Natural killer cell (primary cell): ENCODE measurements at regions not wholly inside any gene's neighbourhood (a gene's known extent, or its start where the extent isn't known, plus 50 kb on each side); places are given as distances from the start of the nearest gene placed in this dataset.
"Not testable (repeated sequence)": the region's sequence is repeated elsewhere in the genome, so short reads cannot be mapped to it uniquely, and the experiment has no call there.

Source experiments
- ATAC-seq, 3 donors: fragments of 150-1000 bp in 2 of 3; fragments of 200-7000 bp in 1 of 3; cut with Tn5 transposase; 1 replicate in 1 of 3; 2 replicates in 2 of 3; pipeline ENCODE4 v1.10.0; 2021; ENCODE audit warnings: mild to moderate bottlenecking in 2 of 3, moderate library complexity in 2 of 3
- DNase-seq, 2 donors: peaks; one replicate each; pipeline versions ENCODE4 v3.0.0 to v3.0.0-alpha.2; 2013 to 2021; ENCODE audit warnings: mixed read lengths in 1 of 2
- H3K27ac ChIP-seq: one replicate; pipeline ENCODE4 v1.5.1; 2013; ENCODE audit warnings: mild to moderate bottlenecking, low read length
- H3K27me3 ChIP-seq: one replicate; pipeline ENCODE4 v1.6.1; 2013; ENCODE audit warnings: low read length; ENCODE audit not compliant: control insufficient read depth, insufficient read depth
- H3K36me3 ChIP-seq: one replicate; pipeline ENCODE4 v1.6.1; 2013; ENCODE audit warnings: low read length; ENCODE audit not compliant: control insufficient read depth, insufficient read depth
- H3K4me1 ChIP-seq: one replicate; pipeline ENCODE4 v1.6.1; 2013; ENCODE audit warnings: low read length; ENCODE audit not compliant: control insufficient read depth, insufficient read depth
- H3K4me3 ChIP-seq: one replicate; pipeline ENCODE4 v1.5.1; 2013; ENCODE audit warnings: low read length
- H3K9me3 ChIP-seq: one replicate; pipeline ENCODE4 v1.6.1; 2013; ENCODE audit warnings: low read length; ENCODE audit not compliant: control insufficient read depth, insufficient read depth
- H3K27ac Mint-ChIP-seq, 2 donors: one replicate each; pipeline ENCODE4 v1.8.0; 2022; ENCODE audit warnings: mild to moderate bottlenecking in 2 of 2, mixed read lengths in 2 of 2, moderate library complexity in 1 of 2
- H3K27me3 Mint-ChIP-seq, 2 donors: one replicate each; pipeline ENCODE4 v1.8.0; 2022; ENCODE audit warnings: low read depth in 2 of 2, mixed read lengths in 2 of 2
- H3K36me3 Mint-ChIP-seq: one replicate; pipeline ENCODE4 v1.8.0; 2022; ENCODE audit warnings: mixed read lengths
- H3K4me1 Mint-ChIP-seq, 2 donors: one replicate each; pipeline ENCODE4 v1.8.0; 2022; ENCODE audit warnings: mixed read lengths in 2 of 2
- H3K4me3 Mint-ChIP-seq: one replicate; pipeline ENCODE4 v1.8.0; 2022; ENCODE audit warnings: mild to moderate bottlenecking, moderate library complexity, mixed read lengths
- H3K9me3 Mint-ChIP-seq, 2 donors: one replicate each; pipeline ENCODE4 v1.8.0; 2022; ENCODE audit warnings: mixed read lengths in 2 of 2
- CTCF ChIP-seq: fragments of 200-600 bp; IDR thresholded peaks from one replicate; pipeline ENCODE4 v1.8.0; 2022; ENCODE audit warnings: antibody characterized with exemption
- WGBS: methylation state at CpG from one replicate; pipeline ENCODE4 v1.1.7; 2013; ENCODE audit warnings: missing lambda C conversion rate; ENCODE audit not compliant: insufficient coverage; 5-methylcytosine and 5-hydroxymethylcytosine counted together
- intact Hi-C: fragments of 100-400 bp; cut with micrococcal nuclease; formaldehyde crosslinking; loops from one replicate; pipeline ENCODE4 v1.14.2; 2022

- TF ChIP-seq CTCF = no peak
- H3K27me3 ChIP-seq = no peaks in the 10 kb centered on the region
- intact Hi-C loops = loop anchor here (5.0 to 10.0 kb wide), 2 partner anchors 127 to 470 kb away; partner anchors contain the start of gene PALS2
- H3K4me1 Mint-ChIP-seq = peaks cover 32 to 35% of the 10 kb centered on the region in 2 donors
- no peak overlapping the region for H3K4me3 ChIP-seq
- DNase-seq (no peak), ATAC-seq (no peak)
- H3K27ac Mint-ChIP-seq = no peak overlapping the region
- WGBS = 93% methylated on average over 11 of the region's 11 CpGs
- peaks cover 18% of the 10 kb centered on the region for H3K4me1 ChIP-seq
- H3K36me3 Mint-ChIP-seq = no peaks in the 10 kb centered on the region
- H3K27ac ChIP-seq = no peak overlapping the region
- H3K36me3 ChIP-seq = no peaks in the 10 kb centered on the region
- H3K4me3 Mint-ChIP-seq = no peak overlapping the region
- no peaks in the 10 kb centered on the region for H3K9me3 ChIP-seq
- H3K9me3 Mint-ChIP-seq = no peaks in the 10 kb centered on the region
- no peaks in the 10 kb centered on the region for H3K27me3 Mint-ChIP-seq
Measured at GRCh38 chr7:24444666-24445440, 128.4 kb upstream of the PALS2 start.

GRCh38 chr7:24448038-24448437 lies 125.2 kb upstream of the PALS2 start:
- TF ChIP-seq CTCF = no peak
- Mint-ChIP-seq H3K27me3 (no peaks in the 10 kb centered on the region), H3K4me3 (no peak overlapping the region), H3K36me3 (no peaks in the 10 kb centered on the region), H3K4me1 (peaks cover 12 to 13% of the 10 kb centered on the region in 2 donors), H3K27ac (no peak overlapping the region), H3K9me3 (no peaks in the 10 kb centered on the region)
- intact Hi-C loops = loop anchor here (10.0 kb wide), 1 partner anchor 467 kb away; no protein-coding TSS in a partner anchor
- no peaks in the 10 kb centered on the region for H3K27me3 ChIP-seq
- no peaks in the 10 kb centered on the region for H3K36me3 ChIP-seq
- peaks cover 2% of the 10 kb centered on the region for H3K4me1 ChIP-seq
- ATAC-seq (no peak), DNase-seq (no peak)
- WGBS = 89% methylated on average over 4 of the region's 4 CpGs
- no peak overlapping the region for H3K4me3 ChIP-seq
- no peak overlapping the region for H3K27ac ChIP-seq
- H3K9me3 ChIP-seq = no peaks in the 10 kb centered on the region

- DNase-seq, H3K27me3 Mint-ChIP-seq, H3K36me3 Mint-ChIP-seq, H3K27me3 ChIP-seq, H3K4me3 ChIP-seq, H3K9me3 ChIP-seq, H3K4me1 ChIP-seq, H3K9me3 Mint-ChIP-seq, H3K27ac Mint-ChIP-seq, ATAC-seq, H3K36me3 ChIP-seq, H3K4me3 Mint-ChIP-seq, H3K4me1 Mint-ChIP-seq, H3K27ac ChIP-seq: not testable (repeated sequence)
- intact Hi-C loops = loop anchor here (10.0 kb wide), 1 partner anchor 465 kb away; no protein-coding TSS in a partner anchor
- 84% methylated on average over 4 of the region's 5 CpGs for WGBS
Measured at GRCh38 chr7:24449416-24449815, 123.8 kb upstream of the PALS2 start.

- H3K36me3 ChIP-seq = no peaks in the 10 kb centered on the region
- TF ChIP-seq CTCF = no peak
- H3K4me1 ChIP-seq = no peaks in the 10 kb centered on the region
- Mint-ChIP-seq H3K36me3 (no peaks in the 10 kb centered on the region), H3K9me3 (no peaks in the 10 kb centered on the region), H3K27me3 (peaks cover 5 to 23% of the 10 kb centered on the region in 2 donors), H3K4me3 (no peak overlapping the region), H3K4me1 (peaks cover 0 to 4% of the 10 kb centered on the region in 2 donors), H3K27ac (no peak overlapping the region)
- no peaks in the 10 kb centered on the region for H3K27me3 ChIP-seq
- ATAC-seq (no peak), DNase-seq (no peak)
- no peak overlapping the region for H3K4me3 ChIP-seq
- 82% methylated on average over 6 of the region's 6 CpGs for WGBS
- intact Hi-C loops = no loop called here
- no peaks in the 10 kb centered on the region for H3K9me3 ChIP-seq
- H3K27ac ChIP-seq = no peak overlapping the region
Measured at GRCh38 chr7:24455813-24456525, 117.3 kb upstream of the PALS2 start.
